ENCODE measurements at regions not wholly inside any gene's neighbourhood (a gene's known extent, or its start where the extent isn't known, plus 50 kb on each side); places are given as distances from the start of the nearest gene placed in this dataset.

DNA sequence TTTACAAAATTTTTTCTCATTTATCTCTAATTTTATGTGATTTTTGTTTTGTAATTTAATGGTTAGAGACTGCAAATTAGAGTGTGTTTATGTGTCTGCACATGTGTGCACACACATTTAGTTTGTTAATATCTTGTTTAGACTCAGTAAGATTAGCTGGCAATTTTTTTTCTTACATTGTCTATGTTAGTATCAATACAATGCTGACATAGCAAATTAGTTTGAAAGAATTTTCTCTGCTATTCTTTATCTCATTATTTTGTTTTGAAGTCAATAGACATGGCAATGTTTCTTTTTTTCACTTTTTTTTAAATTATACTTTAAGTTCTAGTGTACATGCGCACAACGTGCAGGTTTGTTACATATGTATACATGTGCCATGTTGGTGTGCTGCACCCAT is 1155.0 kb downstream of the ZPLD1 start:
- TF ChIP-seq, protein P1, sequence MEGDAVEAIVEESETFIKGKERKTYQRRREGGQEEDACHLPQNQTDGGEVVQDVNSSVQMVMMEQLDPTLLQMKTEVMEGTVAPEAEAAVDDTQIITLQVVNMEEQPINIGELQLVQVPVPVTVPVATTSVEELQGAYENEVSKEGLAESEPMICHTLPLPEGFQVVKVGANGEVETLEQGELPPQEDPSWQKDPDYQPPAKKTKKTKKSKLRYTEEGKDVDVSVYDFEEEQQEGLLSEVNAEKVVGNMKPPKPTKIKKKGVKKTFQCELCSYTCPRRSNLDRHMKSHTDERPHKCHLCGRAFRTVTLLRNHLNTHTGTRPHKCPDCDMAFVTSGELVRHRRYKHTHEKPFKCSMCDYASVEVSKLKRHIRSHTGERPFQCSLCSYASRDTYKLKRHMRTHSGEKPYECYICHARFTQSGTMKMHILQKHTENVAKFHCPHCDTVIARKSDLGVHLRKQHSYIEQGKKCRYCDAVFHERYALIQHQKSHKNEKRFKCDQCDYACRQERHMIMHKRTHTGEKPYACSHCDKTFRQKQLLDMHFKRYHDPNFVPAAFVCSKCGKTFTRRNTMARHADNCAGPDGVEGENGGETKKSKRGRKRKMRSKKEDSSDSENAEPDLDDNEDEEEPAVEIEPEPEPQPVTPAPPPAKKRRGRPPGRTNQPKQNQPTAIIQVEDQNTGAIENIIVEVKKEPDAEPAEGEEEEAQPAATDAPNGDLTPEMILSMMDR (IDR thresholded peaks at IDR 0.05; ENCODE audit: borderline replicate concordance, insufficient read depth, low read depth, low read length): no peak
- H3K4me3 ChIP-seq (ENCODE audit: low read depth, low read length): no peak overlapping the region

DNA sequence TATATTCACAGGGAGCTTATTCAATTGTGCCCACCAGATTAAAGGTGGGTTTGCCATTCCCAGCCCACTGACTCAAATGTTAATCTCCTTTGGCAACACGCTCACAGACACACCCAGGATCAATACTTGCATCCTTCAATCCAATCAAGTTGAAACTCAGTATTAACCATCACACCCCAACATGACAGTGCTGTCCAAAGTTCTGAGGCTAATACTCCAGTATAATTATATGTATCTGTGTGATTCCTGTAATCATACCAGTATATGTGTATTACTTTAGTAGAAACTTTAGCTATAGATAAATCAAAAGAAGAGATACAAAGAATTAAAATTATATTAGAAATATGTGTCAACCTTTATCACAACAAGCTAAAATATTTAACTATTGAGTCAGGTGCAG is 1166.0 kb downstream of the ZPLD1 start:
- TF ChIP-seq, protein P1 (IDR thresholded peaks at IDR 0.05; ENCODE audit: borderline replicate concordance, insufficient read depth, low read depth, low read length): no peak
- H3K4me3 ChIP-seq (ENCODE audit: low read depth, low read length): no peak overlapping the region

DNA sequence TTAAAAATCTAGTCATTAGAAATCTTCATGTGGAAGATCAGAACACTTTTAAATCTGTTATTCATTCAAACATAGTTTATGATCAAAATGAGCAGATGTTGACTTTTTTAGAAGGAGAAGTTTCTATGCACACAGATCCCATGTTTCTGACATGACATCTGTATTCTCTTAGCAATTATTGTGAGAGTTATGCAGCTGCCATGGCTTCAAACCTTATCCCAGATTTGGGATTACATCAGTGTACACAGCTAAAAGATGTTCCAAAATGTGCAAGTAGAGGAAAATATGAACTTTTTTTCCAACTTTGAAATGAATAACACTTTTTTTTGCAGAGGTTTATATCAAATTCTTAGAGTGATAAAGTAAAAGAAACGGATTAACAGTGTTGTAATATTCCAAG is 1166.9 kb downstream of the ZPLD1 start:
- TF ChIP-seq, protein P1 (IDR thresholded peaks at IDR 0.05; ENCODE audit: borderline replicate concordance, insufficient read depth, low read depth, low read length): no peak
- no peak overlapping the region for H3K4me3 ChIP-seq (ENCODE audit: low read depth, low read length)

DNA sequence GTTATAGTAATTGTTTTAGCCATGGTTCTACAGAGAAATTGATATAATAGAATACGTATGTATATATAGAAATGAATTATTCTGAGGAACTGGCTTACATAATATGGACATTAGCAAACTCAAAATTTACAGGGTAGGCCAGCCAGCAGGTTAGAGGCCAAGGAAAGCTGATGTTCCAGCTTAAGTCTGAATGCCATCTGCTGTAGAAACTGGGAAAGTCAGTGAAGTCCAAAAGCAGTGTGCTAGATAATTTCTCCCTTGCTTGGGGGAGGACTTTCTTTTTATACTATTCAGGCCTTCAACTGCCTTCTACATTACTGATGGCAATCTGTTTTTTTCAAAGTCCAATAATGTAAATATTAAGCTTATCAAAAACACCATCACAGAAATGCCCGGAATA is 1174.7 kb downstream of the ZPLD1 start:
- H3K4me3 ChIP-seq (ENCODE audit: low read depth, low read length): no peak overlapping the region
- TF ChIP-seq, protein P1 (IDR thresholded peaks at IDR 0.05; ENCODE audit: borderline replicate concordance, insufficient read depth, low read depth, low read length): no peak

DNA sequence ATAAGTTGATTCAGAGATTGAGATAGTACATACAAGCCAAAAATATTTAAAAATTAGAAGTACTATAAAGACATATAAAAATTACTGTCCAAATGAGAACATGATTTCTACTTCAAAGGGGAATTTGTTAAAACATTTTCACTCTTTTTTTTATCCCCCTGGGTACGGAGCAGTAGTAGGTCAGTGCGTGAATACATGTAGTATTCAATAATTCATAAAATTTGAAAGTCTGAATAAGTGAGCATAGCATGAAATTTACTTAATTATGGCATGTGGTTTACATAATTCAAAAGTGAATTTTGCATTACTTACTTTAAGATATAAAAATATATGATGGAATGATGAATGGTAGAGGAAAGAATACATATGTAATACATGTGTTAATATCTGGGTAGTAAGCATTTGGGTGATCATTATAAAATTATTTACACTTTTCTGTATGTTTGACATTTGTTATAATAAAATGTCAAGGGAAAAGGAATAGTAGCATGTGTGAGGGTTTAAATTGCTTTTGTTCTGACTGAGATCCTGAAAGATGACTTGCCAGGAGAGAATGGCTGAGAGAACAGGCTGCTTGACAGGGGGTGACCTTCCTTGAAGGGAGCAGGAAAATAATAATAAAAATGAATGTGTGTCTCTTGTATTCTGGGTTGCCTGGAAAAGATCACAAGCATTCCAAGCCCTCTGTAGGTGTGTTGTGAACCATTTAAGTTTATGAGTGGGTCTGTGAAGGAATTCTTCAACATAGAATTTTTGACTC is 1178.8 kb downstream of the ZPLD1 start:
- TF ChIP-seq, protein P1 (IDR thresholded peaks at IDR 0.05; ENCODE audit: borderline replicate concordance, insufficient read depth, low read depth, low read length): no peak
- H3K4me3 ChIP-seq (ENCODE audit: low read depth, low read length): no peak overlapping the region

DNA sequence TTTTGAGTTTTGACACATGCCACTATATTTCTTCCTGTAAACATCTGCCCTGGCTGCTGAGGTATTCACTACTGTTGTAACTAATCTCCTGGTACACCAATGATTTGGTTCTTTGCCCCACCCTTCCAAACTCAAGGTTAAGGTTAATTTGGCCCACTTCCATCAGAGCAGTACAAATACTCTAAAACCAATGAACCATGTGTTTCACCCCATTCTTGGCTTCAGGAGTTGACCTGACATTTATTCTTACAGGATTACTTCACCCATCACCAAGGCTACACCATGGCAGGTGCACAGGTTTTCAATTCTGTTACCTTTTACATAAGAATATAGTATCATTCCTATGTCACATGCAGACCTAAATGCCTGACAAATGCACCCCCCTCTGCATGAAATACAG is 1179.9 kb downstream of the ZPLD1 start:
- TF ChIP-seq, protein P1 (IDR thresholded peaks at IDR 0.05; ENCODE audit: borderline replicate concordance, insufficient read depth, low read depth, low read length): no peak

DNA sequence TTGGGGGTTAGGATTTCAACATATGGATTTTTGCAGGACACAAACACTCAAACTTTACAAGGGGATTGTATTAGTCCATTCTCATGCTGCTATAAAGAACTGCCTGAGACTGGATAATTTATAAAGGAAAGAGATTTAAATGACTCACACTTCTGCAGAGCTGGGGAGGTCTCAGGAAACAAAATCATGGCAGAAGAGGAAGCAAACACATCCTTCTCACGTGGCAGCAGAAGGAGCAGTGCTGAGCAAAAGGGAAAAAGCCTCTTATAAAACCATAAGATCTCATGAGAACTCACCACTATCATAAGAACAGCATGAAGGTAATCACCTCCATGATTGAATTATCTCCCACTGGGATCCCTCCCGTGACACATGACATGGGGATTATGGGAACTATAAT is 1183.1 kb downstream of the ZPLD1 start:
- TF ChIP-seq, protein P1 (IDR thresholded peaks at IDR 0.05; ENCODE audit: borderline replicate concordance, insufficient read depth, low read depth, low read length): no peak
- no peak overlapping the region for H3K4me3 ChIP-seq (ENCODE audit: low read depth, low read length)

More for the DNA sequence above, 1179.9 kb downstream of the ZPLD1 start:
- no peak overlapping the region for H3K4me3 ChIP-seq (ENCODE audit: low read depth, low read length)
